C4-2B (cell line): ENCODE measurements at regions not wholly inside any gene's neighbourhood (a gene's known extent, or its start where the extent isn't known, plus 50 kb on each side); places are given as distances from the start of the nearest gene placed in this dataset.

Experiments
- CTCF ChIP-seq: fragments of 450-650 bp; conservative IDR thresholded peaks from 2 replicates; pipeline ENCODE4 v1.5.1; 2017; ENCODE audit warnings: mild to moderate bottlenecking
- ZFX ChIP-seq: fragments of 450-650 bp; IDR thresholded peaks from 2 replicates; pipeline ENCODE4 v1.6.1; 2017

- no peak for TF ChIP-seq CTCF
- no peak for TF ChIP-seq ZFX
These were observed 328.4 kb downstream of the BMP4 start for GRCh38 chr14:53628261-53628660.
